ENCODE measurements at regions not wholly inside any gene's neighbourhood (a gene's known extent, or its start where the extent isn't known, plus 50 kb on each side); places are given as distances from the start of the nearest gene placed in this dataset.

GRCh38 chr2:57920342-57920939 lies 126.2 kb upstream of the VRK2 start:
- TF ChIP-seq POLR2A (IDR thresholded peaks at IDR 0.05; ENCODE audit: low read depth, low read length): no peak
- no peak for TF ChIP-seq POLR2AphosphoS5 (IDR thresholded peaks at IDR 0.05; ENCODE audit: low read depth, low read length)
- no peak for TF ChIP-seq TAF1 (IDR thresholded peaks at IDR 0.05; ENCODE audit: borderline replicate concordance, low read depth, low read length)

Data from GM12892 (cell line).